T-helper 2 cell treated with Interferon-gamma antibody and Interleukin-4, amounts not matched to agents 100 ng/mL and 5 ng/mL, for 36 hours (primary cell): ENCODE measurements at regions not wholly inside any gene's neighbourhood (a gene's known extent, or its start where the extent isn't known, plus 50 kb on each side); places are given as distances from the start of the nearest gene placed in this dataset.

Experiments
- intact Hi-C: fragments of 100-400 bp; cut with micrococcal nuclease; formaldehyde crosslinking; loops from one replicate; pipeline ENCODE4 v1.15.1; 2023

GRCh38 chr12:127621366-127621765, 645.6 kb upstream of the TMEM132C start:
- intact Hi-C loops, result no loop called here

GRCh38 chr12:127623362-127623761, 643.6 kb upstream of the TMEM132C start:
- intact Hi-C loops, result no loop called here

GRCh38 chr12:127625176-127625771, 641.7 kb upstream of the TMEM132C start:
- intact Hi-C loops, result no loop called here

GRCh38 chr12:127628645-127629044, 638.3 kb upstream of the TMEM132C start:
- intact Hi-C loops, result no loop called here

GRCh38 chr12:127629066-127629820, 637.7 kb upstream of the TMEM132C start:
- intact Hi-C loops, result no loop called here

- intact Hi-C loops, result no loop called here
Measured at GRCh38 chr12:127632461-127632860, 634.5 kb upstream of the TMEM132C start.

GRCh38 chr12:127635838-127636237, 631.1 kb upstream of the TMEM132C start:
- intact Hi-C loops, result no loop called here

GRCh38 chr12:127636882-127637281, 630.1 kb upstream of the TMEM132C start:
- intact Hi-C loops, result no loop called here

- intact Hi-C loops, result no loop called here
Measured at GRCh38 chr12:127640181-127640886, 626.6 kb upstream of the TMEM132C start.

- intact Hi-C loops, result no loop called here
Measured at GRCh38 chr12:127642208-127642607, 624.8 kb upstream of the TMEM132C start.

GRCh38 chr12:127648321-127648720, 618.6 kb upstream of the TMEM132C start:
- intact Hi-C loops, result no loop called here

- intact Hi-C loops, result no loop called here
Measured at GRCh38 chr12:127649961-127650360, 617.0 kb upstream of the TMEM132C start.

- intact Hi-C loops, result no loop called here
Measured at GRCh38 chr12:127650626-127651025, 616.3 kb upstream of the TMEM132C start.

- intact Hi-C loops, result no loop called here
Measured at GRCh38 chr12:127652281-127652680, 614.7 kb upstream of the TMEM132C start.

GRCh38 chr12:127654383-127654985, 612.5 kb upstream of the TMEM132C start:
- intact Hi-C loops, result no loop called here

GRCh38 chr12:127655691-127656090, 611.3 kb upstream of the TMEM132C start:
- intact Hi-C loops, result no loop called here

- intact Hi-C loops, result no loop called here
Measured at GRCh38 chr12:127656266-127656665, 610.7 kb upstream of the TMEM132C start.

- intact Hi-C loops, result no loop called here
Measured at GRCh38 chr12:127657036-127657435, 609.9 kb upstream of the TMEM132C start.

- intact Hi-C loops, result no loop called here
Measured at GRCh38 chr12:127660961-127661360, 606.0 kb upstream of the TMEM132C start.

- intact Hi-C loops, result no loop called here
Measured at GRCh38 chr12:127663716-127664115, 603.3 kb upstream of the TMEM132C start.

GRCh38 chr12:127664901-127665300, 602.1 kb upstream of the TMEM132C start:
- intact Hi-C loops, result no loop called here

GRCh38 chr12:127667131-127667685, 599.8 kb upstream of the TMEM132C start:
- intact Hi-C loops, result no loop called here
